B cell (primary cell): ENCODE measurements at regions not wholly inside any gene's neighbourhood (a gene's known extent, or its start where the extent isn't known, plus 50 kb on each side); places are given as distances from the start of the nearest gene placed in this dataset.

Experiments used
- ATAC-seq: fragments of 200-7000 bp; cut with Tn5 transposase; one replicate; pipeline ENCODE4 v1.10.0; 2021; ENCODE audit warnings: low read depth, mild to moderate bottlenecking, moderate number of reproducible peaks, moderate library complexity
- CTCF ChIA-PET: fragments of 350-600 bp; sonication (Branson Sonifier 250); formaldehyde crosslinking; loops from one replicate; lab custom pipeline; 2021; ENCODE audit warnings: antibody characterized with exemption, inconsistent platforms; lab: Charles Lee
- POLR2A ChIA-PET: fragments of 350-600 bp; sonication (Branson Sonifier 250); formaldehyde crosslinking; loops from one replicate; lab custom pipeline; 2021; ENCODE audit warnings: antibody characterized with exemption; lab: Charles Lee
- DNase-seq: peaks from one replicate; pipeline ENCODE4 v3.0.0; 2013
- H2AFZ ChIP-seq: 2 replicates; pipeline ENCODE4 v1.6.1; 2012; ENCODE audit warnings: mild to moderate bottlenecking, low read depth, low read length; ENCODE audit not compliant: insufficient read depth, poor library complexity, severe bottlenecking
- H3K27ac ChIP-seq, 2 donors: 1 replicate in 1 of 2; 2 replicates in 1 of 2; pipeline ENCODE4 v1.5.1; 2012 to 2013; ENCODE audit warnings: low read length in 2 of 2, mild to moderate bottlenecking in 2 of 2, moderate library complexity in 1 of 2
- H3K27me3 ChIP-seq, 4 experiments: fragments of 200-600 bp in 1 of 4; sonication (generic) in 1 of 4; replicated peaks in 1 of 4; 1 replicate in 2 of 4; 2 replicates in 2 of 4; pipeline versions ENCODE4 v1.6.1 to v1.7.0; 2013 to 2016; ENCODE audit warnings: low read length in 3 of 4, mild to moderate bottlenecking in 2 of 4, mixed read lengths in 1 of 4, moderate library complexity in 1 of 4; ENCODE audit not compliant: insufficient read depth in 4 of 4, control insufficient read depth in 3 of 4; ENCODE audit errors: control extremely low read depth in 1 of 4
- H3K36me3 ChIP-seq, 2 experiments: replicated peaks in 1 of 2; 1 replicate in 1 of 2; 2 replicates in 1 of 2; pipeline versions ENCODE4 v1.6.1 to v1.7.1; 2013; ENCODE audit warnings: low read length in 1 of 2; ENCODE audit not compliant: insufficient read depth in 2 of 2, control insufficient read depth in 1 of 2; ENCODE audit errors: control extremely low read depth in 1 of 2, extremely low read depth in 1 of 2
- H3K4me1 ChIP-seq, 2 donors: fragments of 200-600 bp in 1 of 2; sonication (generic) in 1 of 2; 1 replicate in 1 of 2; 2 replicates in 1 of 2; pipeline versions ENCODE4 v1.5.1 to v1.6.1; 2013 to 2017; ENCODE audit warnings: low read length in 2 of 2; ENCODE audit not compliant: control insufficient read depth in 2 of 2, insufficient read depth in 2 of 2
- H3K4me2 ChIP-seq: replicated peaks from 2 replicates; pipeline ENCODE3; 2012; ENCODE audit warnings: mild to moderate bottlenecking, low read depth, low read length; ENCODE audit not compliant: poor library complexity, severe bottlenecking
- H3K4me3 ChIP-seq, 5 experiments: fragments of 200-600 bp in 1 of 5; sonication (generic) in 1 of 5; 1 replicate in 3 of 5; 2 replicates in 2 of 5; pipeline versions ENCODE4 v1.5.1 to v1.7.0; 2011 to 2016; ENCODE audit warnings: low read length in 4 of 5, mild to moderate bottlenecking in 4 of 5, low read depth in 2 of 5, control low read depth in 1 of 5, moderate library complexity in 1 of 5; ENCODE audit not compliant: insufficient read depth in 1 of 5; ENCODE audit errors: control extremely low read depth in 1 of 5, extremely low read depth in 1 of 5
- H3K79me2 ChIP-seq: fragments of 200-600 bp; sonication (generic); one replicate; pipeline ENCODE4 v1.6.0; 2016; ENCODE audit warnings: low read length; ENCODE audit not compliant: control insufficient read depth, insufficient read depth
- H3K9ac ChIP-seq: fragments of 200-600 bp; sonication (generic); 2 replicates; pipeline ENCODE4 v1.6.1; 2017; ENCODE audit warnings: mild to moderate bottlenecking, low read length, moderate library complexity
- H3K9me3 ChIP-seq, 3 donors: one replicate each; pipeline versions ENCODE4 v1.6.1 to v1.7.1; 2013; ENCODE audit warnings: low read length in 2 of 3; ENCODE audit not compliant: control insufficient read depth in 2 of 3, insufficient read depth in 1 of 3; ENCODE audit errors: control extremely low read depth in 1 of 3
- H4K20me1 ChIP-seq: 2 replicates; pipeline ENCODE4 v1.6.0; 2012; ENCODE audit warnings: mild to moderate bottlenecking, low read length; ENCODE audit not compliant: insufficient read depth, control insufficient read depth, poor library complexity, severe bottlenecking
- H3K27ac Mint-ChIP-seq: one replicate; pipeline ENCODE4 v1.8.0; 2021; ENCODE audit warnings: mixed read lengths
- H3K27me3 Mint-ChIP-seq: one replicate; pipeline ENCODE4 v1.8.0; 2021; ENCODE audit warnings: mixed read lengths
- H3K4me1 Mint-ChIP-seq: one replicate; pipeline ENCODE4 v1.8.0; 2021; ENCODE audit warnings: mixed read lengths
- H3K4me3 Mint-ChIP-seq: one replicate; pipeline ENCODE4 v1.8.0; 2021; ENCODE audit warnings: mixed read lengths
- H3K9me3 Mint-ChIP-seq: one replicate; pipeline ENCODE4 v1.8.0; 2022; ENCODE audit warnings: mixed read lengths; ENCODE audit not compliant: insufficient read depth
- CTCF ChIP-seq: fragments of 200-600 bp; IDR thresholded peaks from one replicate; pipeline ENCODE4 v1.8.0; 2022; ENCODE audit warnings: antibody characterized with exemption, mild to moderate bottlenecking
- EZH2 ChIP-seq: IDR thresholded peaks from 2 replicates; pipeline ENCODE4 v1.6.1; 2012; ENCODE audit warnings: borderline replicate concordance, low read depth, mild to moderate bottlenecking, moderate library complexity, low read length; ENCODE audit not compliant: insufficient read depth, poor library complexity, severe bottlenecking
- WGBS: methylation state at CpG from one replicate; pipeline ENCODE4 v1.1.5; 2013; ENCODE audit warnings: missing lambda C conversion rate; ENCODE audit not compliant: insufficient coverage; 5-methylcytosine and 5-hydroxymethylcytosine counted together
- intact Hi-C: fragments of 100-400 bp; cut with micrococcal nuclease; formaldehyde crosslinking; loops from one replicate; pipeline ENCODE4 v1.10.0; 2022

- H3K4me2 ChIP-seq, result no peak overlapping the region
- H3K27me3 ChIP-seq, result no peaks in the 10 kb centered on the region
- no peak overlapping the region for H3K27ac ChIP-seq
- ChIA-PET POLR2A (no interaction called here), CTCF (no interaction called here)
- no peak overlapping the region for H2AFZ ChIP-seq
- H3K79me2 ChIP-seq, result no peaks in the 10 kb centered on the region
- no peaks in the 10 kb centered on the region for H3K4me1 ChIP-seq
- Mint-ChIP-seq H3K27me3 (no peaks in the 10 kb centered on the region), H3K9me3 (peaks cover 17% of the 10 kb centered on the region), H3K27ac (no peak overlapping the region), H3K4me1 (no peaks in the 10 kb centered on the region), H3K4me3 (no peak overlapping the region)
- intact Hi-C loops, result no loop called here
- no peaks in the 10 kb centered on the region for H3K36me3 ChIP-seq
- peak; percentile 4 for DNase-seq
- no peak for ATAC-seq
- H3K9ac ChIP-seq, result no peak overlapping the region
- H4K20me1 ChIP-seq, result no peaks in the 10 kb centered on the region
- no CpG with 5 or more reads among the region's 2 CpGs for WGBS
- TF ChIP-seq EZH2 (no peak), CTCF (no peak)
- no peak overlapping the region for H3K4me3 ChIP-seq
- peaks cover 1 to 34% (median 8%) of the 10 kb centered on the region in 3 donors for H3K9me3 ChIP-seq
These were observed 366.8 kb upstream of the KHDRBS2 start for GRCh38 chr6:62652692-62653328.

- Histone ChIP-seq H3K4me3 (no peak overlapping the region), H3K9me3 (peaks cover 0 to 8% (median 5%) of the 10 kb centered on the region in 3 donors), H3K27me3 (no peaks in the 10 kb centered on the region), H3K79me2 (no peaks in the 10 kb centered on the region), H3K36me3 (no peaks in the 10 kb centered on the region), H4K20me1 (no peaks in the 10 kb centered on the region), H3K4me1 (no peaks in the 10 kb centered on the region), H2AFZ (no peak overlapping the region), H3K9ac (no peak overlapping the region), H3K27ac (no peak overlapping the region), H3K4me2 (no peak overlapping the region)
- 76% methylated on average over 2 of the region's 2 CpGs for WGBS
- Mint-ChIP-seq H3K27me3 (no peaks in the 10 kb centered on the region), H3K9me3 (peaks cover 16% of the 10 kb centered on the region), H3K4me1 (no peaks in the 10 kb centered on the region), H3K4me3 (no peak overlapping the region), H3K27ac (no peak overlapping the region)
- POLR2A ChIA-PET, result no interaction called here
- CTCF ChIA-PET, result no interaction called here
- no peak for TF ChIP-seq CTCF
- TF ChIP-seq EZH2, result no peak
- no peak for DNase-seq
- no peak for ATAC-seq
- intact Hi-C loops, result no loop called here
These were observed 359.2 kb upstream of the KHDRBS2 start for GRCh38 chr6:62645274-62645673.
